Stimulated activated CD4-positive, alpha-beta T cell treated with anti-CD3 and anti-CD28 coated beads, Interleukin-4, amount 100 ng/mL, for 48 hours (primary cell): ENCODE measurements at regions not wholly inside any gene's neighbourhood (a gene's known extent, or its start where the extent isn't known, plus 50 kb on each side); places are given as distances from the start of the nearest gene placed in this dataset.
"Not testable (repeated sequence)": the region's sequence is repeated elsewhere in the genome, so short reads cannot be mapped to it uniquely, and the experiment has no call there.

Experiments
- DNase-seq, 2 donors: peaks; one replicate each; pipeline ENCODE4 v3.0.0-alpha.2; 2020; ENCODE audit warnings: low read depth in 2 of 2

DNA sequence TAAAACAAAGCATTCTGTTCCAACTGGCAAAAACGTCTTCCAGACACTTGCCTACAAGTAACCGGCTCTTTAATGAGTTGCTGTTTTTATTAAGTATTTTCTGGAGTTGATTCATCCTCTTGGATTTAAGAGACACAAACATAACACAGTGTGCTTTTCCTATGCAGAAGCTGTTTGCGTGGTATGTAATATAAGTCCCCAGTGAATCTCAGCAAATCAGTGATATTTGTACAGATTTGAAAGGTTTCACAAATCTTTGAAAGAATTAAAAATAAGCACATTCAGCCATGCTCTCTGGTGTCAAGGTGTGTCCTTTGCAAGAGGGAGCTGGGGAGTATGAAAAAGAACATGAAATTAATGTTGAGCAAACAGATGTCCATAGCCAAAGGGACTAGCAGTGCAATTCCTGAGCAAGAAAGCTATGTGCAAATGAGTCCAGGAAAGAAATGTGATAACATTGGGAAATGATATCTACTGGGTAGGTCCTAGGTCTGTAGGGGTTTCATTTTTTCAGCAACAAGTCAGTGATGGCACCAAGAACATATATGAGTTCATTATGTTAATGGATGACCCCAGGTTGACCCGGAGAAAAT, 170.1 kb upstream of the PHACTR1 start:
- no peak for DNase-seq

DNA sequence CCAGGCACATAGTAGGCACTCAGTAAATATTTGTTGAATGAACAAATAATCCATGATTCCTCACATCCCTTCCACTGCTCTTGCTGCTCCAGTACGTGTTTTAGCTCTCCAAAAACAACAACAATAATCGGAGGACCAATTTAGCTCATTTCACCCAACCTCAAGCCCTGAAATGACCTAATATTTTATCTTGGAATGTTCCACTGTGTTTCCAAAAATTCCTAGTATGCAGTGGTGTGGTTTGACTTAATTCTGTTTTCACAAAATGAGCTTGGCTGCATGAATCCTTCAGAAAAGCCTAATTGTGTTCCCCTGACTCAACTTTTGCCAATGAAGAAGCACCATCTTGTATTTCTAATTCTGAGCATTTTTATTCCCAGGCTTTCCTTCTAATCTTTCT, 168.0 kb upstream of the PHACTR1 start:
- no peak for DNase-seq

DNA sequence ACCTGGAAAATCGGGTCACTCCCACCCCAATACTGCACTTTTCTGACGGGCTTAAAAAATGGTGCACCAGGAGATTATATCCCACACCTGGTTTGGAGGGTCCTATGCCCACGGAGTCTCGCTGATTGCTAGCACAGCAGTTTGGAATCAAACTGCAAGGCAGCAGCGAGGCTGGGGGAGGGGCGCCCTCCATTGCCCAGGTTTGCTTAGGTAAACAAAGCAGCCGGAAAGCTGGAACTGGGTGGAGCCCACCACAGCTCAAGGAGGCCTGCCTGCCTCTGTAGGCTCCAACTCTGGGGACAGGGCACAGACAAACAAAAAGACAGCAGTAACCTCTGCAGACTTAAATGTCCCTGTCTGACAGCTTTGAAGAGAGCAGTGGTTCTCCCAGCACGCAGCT, 167.1 kb upstream of the PHACTR1 start:
- DNase-seq = not testable (repeated sequence)

DNA sequence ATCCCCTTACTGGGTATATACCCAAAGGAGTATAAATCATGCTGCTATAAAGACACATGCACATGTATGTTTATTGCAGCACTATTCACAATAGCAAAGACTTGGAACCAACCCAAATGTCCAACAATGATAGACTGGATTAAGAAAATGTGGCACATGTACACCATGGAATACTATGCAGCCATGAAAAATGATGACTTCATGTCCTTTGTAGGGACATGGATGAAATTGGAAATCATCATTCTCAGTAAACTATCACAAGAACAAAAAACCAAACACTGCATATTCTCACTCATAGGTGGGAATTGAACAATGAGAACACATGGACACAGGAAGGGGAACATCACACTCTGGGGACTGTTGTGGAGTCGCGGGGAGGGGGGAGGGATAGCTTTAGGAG, 161.7 kb upstream of the PHACTR1 start:
- DNase-seq = not testable (repeated sequence)

DNA sequence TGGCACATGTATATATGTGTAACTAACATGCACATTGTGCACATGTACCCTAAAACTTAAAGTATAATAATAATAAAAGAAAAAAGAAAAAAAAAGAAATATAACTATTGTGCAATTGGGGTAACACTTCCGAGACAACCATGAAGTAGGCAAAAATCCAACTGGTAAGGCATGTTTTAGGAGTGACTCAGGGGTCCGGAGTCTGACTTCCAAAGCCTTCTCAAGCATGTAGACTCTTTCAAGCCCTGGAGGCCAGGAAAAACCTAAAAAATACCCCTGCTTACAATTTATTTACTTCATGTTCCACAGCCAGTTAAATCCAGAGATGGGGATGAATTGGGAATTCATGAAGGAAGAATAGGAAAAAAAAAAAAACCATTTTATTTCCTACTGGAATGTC, 161.3 kb upstream of the PHACTR1 start:
- no peak for DNase-seq

DNA sequence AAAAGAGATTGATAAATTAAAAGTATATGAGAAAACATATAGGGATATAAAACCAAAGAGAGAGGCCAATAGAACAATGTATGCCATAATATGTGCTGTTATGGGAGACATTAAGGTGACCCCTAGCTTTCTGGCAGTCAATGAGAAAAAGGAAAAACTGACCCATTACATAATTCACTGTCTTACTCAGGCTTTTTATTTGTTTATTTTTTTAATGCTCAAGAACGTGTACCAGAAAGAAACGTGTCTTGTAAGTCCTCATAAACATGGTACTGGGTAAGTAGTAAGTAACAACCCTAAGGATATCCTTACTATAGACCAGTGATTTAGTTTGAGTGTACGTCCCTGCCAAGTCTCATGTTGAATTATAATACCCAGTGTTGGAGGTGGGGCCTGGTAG, 160.8 kb upstream of the PHACTR1 start:
- DNase-seq = no peak

DNA sequence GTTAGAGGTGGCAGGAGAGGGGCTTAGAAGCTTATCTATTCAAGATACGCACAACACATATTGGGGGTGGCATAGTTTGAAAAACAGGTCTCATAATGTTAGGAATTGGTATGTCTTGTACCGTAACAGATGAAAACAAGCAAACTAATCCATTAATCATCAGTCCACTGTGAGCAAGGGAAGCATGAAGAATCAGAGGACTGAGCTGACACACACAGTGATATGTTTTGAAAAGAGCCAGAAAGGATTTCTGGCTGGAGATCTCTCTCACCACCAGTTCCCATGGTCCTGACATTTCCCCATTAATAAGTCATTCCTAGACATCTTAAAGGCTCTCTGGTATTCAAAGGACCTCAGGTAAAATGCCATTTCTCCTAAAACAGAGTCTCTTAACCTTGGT, 158.8 kb upstream of the PHACTR1 start:
- DNase-seq = no peak

DNA sequence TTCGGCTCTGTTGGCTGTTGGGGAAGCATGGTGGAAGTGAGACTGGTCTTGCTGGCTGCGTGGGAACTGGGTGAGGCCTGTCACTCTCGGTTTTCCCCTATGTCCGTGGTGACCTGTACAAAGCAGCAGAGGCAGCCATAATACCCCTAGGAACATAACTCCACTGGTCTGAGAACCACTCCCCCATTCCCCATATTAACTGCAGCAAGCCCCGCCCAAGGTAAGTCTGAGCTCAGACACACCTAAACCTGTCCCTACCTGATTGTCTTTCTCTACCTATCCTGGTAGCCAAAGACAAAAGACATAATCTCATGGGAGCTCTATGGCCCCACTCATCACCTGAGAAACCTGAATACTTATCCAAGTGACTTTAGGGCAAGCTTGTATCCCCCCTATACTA, 156.3 kb upstream of the PHACTR1 start:
- DNase-seq = no peak

DNA sequence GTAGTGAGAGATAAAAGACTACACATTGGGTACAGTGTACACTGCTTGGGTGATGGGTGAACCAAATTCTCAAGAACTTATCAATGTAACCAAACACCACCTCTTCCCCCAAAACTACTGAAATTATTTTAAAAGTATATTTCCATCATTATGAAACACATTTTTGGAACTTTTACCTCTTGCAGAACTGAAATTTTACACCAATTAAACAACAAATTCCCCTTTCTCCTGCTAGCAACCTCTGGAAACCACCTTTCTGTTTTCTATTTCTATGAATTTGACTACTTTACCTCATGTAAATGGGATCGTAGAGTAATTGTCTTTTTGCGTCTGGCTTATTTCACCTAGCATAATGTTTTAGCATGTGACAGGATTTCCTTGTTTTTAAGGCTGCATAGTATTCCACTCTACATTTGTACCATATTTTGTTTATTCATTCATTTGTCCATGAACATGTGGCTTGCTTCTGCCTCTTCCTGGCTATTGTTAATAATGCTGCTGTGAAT, 149.9 kb upstream of the PHACTR1 start:
- no peak for DNase-seq

DNA sequence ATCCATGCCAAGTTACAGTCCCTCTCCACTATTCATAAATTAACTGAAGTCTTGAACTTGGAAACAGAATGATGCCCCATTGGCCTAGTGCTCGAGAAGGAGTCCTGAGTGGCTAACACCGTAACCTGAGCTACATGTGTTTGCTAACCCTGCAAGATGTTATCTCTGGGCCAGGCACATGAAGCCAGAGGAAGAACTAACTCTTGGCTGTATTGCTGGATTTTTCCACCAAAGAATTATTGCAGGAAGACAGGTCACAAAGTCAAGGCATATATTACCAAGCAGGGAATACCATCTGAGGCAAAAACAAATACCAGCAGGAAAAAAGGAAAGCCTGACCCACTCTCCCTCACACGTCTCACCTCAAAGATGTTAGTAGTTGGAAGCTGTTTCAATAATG, 148.9 kb upstream of the PHACTR1 start:
- no peak for DNase-seq

DNA sequence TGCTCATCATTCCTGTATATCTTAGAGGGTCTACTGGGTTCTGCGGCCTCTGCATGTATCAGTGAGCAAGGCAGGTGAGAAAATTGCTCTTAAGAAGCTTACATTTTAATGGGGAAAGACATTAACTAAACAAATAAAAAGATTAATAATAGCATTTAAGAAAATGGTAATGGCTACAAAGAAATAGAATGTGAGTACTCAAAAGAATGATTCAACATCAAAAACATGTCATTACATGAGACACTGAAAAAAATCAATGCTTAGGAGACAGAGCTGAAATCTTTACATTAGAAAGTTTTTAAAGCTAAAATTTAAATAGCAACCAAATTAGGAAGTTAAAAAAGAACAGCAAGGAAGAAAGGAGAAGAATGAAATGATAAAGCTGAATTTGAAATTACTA, 146.9 kb upstream of the PHACTR1 start:
- DNase-seq = no peak

DNA sequence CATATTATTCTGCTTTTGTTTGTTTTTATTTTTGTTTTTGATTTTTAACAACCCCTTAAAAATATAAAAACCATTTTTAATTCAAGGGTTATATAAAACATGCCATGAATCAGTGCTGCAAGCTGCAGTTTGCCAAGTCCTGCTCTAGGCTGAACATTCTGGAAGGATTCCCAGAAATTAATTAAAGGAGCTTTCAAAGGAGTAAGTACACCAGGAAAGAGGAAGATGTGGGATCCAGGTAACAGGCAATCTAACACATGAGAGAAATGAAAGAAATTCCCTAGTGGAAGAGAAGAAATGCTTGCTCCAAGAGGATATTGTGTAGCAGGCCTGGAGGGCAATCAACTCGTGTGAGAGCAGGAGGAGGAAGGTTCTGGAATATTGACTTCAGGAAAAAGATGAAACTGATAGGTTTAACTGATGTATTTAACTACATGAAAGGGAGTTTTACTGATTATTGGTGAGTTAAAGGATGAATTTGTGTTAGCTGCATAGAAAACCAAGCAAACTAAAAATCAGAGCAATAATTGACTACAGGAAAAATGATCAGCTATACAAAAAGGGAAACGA, 146.0 kb upstream of the PHACTR1 start:
- DNase-seq = no peak

DNA sequence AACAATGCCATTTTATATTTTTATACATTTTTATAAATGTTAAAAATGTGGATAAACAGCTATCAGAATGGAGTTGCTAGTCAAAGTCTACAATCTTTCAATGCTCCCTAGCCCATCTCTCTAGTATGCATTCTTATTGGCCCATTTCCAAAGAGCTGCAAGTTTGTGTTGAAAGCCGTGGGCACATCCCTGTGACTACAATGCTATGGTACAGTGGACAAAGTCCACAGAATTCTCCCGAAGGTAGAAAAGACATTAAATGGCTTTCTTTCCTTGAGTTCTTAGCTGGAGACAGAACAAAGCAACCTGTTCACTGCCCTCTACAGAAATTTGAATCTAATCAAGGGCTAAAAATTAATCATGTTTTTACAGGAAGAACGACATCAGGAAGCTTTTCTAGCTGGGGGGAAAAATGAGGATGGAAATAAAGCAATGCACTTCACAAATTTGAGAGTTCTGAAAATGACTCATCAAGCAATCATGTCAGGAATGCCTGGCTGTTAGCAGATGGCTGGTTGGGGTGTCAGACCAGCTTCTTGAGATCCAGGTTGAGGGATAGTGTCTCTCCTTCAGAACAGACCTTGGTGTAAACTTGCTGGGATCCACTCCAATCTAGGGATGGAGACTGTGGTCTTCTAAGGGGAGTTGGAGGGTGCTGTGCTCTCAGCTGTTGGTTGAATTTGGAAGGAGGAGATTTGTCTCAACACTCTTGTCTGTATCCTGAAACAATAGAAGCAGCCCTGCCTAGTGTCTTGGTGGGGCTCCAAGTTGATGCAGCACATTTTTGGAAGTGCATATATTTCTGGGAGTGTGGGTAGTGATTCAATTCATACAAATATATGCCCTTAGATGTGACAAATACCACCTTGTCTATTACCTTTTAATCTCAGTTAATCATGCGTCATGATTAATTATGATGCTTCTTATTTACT, 143.4 kb upstream of the PHACTR1 start:
- DNase-seq = no peak

DNA sequence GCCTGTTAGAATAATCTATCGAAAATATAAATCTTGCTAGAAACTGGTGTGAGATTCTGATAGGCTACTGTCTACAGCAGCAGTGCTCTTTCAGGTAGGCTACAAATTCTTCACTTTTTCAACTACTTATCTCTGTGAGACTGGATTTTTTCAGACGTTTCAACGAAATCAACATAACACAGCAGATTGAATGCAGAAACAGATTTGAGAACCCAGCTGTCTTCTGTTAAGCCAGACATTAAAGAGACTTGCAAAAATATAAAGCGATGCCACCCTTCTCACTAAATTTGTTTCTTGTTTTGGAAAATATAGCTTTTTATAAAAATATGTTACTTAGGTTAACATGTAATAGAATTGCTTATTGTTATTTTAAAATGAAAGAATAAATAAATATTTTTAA, 140.6 kb upstream of the PHACTR1 start:
- DNase-seq = no peak

DNA sequence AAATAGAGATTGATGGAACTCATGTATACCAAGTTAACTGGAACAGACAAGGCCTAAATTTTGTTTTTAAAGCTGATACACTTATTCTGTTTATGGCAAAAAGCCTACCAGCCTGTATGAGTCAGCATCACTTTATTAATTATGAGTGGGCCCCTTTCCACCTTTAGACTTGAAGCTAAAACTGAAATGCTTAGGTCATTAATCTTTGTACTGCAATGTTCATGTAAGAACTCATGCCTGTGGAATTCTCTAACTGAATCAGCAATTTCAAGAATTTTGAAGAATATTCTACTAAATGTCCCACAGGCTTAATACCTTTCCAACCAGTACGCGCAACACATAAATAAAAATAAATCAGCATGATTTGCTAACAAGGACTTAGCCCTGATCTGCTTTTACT, 140.2 kb upstream of the PHACTR1 start:
- no peak for DNase-seq

DNA sequence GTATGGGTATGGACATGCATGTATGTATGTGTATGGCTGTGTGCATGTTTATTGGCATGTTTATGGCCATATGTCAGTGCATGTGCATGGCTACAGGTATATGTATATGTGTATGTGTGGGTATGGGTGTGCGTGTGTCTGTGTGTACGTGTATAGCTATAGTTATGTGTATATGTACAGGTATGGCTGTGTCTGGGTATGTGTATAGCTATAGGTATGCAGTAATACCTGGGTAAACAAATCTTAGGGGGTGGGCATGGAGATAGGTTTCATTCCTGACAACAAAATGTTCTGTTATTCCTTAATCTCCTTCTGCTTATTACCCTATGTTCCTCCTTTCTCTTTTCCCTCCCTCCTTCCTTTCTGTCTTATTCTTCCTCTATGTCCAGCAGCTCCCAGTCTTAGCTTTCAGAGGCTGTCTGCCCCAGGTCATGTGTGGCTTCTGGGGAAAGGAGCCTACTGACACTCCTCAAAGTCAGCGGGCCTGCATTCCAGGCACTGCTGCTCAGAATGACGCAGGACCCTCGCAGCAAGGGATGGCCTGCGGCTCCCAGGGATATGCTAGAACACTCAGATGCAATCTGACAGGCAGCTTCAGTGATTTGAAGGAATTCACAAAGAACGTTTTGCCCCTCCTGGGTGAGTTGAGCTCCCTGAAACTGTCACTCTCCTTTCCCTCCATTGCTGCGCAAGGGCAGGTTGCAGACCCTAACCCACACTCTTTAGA, 139.3 kb upstream of the PHACTR1 start:
- no peak for DNase-seq

DNA sequence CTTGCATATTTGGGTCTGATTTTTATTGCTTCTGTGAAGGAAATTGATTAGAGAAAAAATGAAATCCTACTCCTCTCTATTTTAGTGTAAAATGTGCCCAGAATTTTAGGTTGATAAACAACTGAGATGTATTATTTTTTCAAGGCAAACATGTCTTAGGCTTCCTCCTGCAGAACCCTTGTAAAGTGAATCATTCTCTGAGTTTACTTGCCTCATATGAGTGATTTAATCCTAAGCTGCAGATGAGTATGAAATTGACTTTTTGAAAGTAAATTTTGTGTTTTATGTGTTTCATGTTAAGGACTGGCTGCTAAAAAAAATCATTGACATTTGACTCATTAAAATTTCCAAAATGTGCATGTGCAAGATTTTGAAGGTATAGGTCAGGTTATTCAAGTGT, 138.5 kb upstream of the PHACTR1 start:
- DNase-seq = no peak

DNA sequence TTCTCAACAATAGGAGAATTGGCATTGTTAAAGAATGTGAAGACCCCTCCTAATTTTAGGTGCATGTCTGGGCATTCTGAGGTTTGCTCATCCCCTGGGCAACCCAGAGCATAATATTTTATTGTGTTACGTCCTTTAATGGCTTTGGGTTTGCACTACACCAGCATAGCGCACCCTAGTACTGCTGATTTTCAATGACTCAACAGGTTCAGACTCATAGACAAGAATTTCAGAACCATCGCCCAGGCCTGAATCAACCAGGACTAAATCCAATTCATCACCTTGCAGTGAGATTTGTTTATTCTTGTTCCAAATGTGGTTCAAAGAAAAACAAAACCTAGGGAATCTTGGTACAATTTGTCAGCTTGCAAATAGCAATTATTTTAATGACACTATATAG, 137.8 kb upstream of the PHACTR1 start:
- no peak for DNase-seq

DNA sequence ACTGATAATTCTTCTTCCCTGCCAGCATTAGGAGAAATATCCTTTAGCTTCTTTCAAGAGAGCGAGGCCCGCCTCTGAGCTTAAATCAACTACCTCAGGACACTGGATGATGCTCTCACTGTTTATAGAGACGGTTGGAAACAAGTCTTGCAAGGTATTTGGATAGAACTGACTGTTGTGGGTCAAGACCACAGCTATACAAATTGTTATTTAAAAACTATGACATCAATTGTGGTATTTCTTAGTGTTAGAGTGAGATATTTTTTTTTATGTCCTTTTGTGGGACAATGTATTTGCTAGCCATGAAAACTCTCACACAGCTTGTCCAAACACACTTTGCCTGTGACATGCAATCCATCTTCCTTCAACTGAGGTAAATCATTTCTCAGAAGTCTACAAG, 136.3 kb upstream of the PHACTR1 start:
- DNase-seq = no peak

DNA sequence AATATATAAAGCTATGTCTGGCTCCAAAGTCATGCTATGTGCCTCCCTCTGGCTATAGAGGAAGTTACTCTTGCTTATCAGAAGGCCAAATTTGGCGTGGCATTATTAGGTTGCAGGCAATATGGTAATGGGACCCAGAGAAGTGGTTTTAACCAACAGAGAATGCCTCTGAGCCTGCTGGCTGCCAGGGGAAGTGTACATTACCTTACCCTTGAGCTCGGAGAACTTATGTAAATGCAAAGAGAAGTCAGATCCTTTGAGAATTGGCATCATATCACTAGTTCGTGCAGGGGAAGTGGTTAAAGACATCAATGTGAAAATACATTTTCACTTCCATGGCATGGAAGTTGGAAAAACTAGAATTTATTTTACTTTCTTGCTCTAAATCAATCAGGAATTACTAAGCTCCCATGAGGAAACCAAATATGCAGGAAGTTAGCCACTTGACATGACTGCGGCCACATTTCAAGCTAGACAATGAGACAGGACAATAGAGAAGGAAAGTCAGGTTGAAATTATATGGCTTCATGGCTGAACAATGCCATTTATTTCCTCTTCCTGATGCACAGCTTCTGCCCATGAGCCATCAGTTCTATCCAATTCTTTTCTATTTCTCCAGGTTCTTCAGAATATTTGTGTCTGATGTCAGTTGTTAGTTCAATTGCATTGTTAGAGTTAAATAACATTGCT, 134.0 kb upstream of the PHACTR1 start:
- DNase-seq = no peak

DNA sequence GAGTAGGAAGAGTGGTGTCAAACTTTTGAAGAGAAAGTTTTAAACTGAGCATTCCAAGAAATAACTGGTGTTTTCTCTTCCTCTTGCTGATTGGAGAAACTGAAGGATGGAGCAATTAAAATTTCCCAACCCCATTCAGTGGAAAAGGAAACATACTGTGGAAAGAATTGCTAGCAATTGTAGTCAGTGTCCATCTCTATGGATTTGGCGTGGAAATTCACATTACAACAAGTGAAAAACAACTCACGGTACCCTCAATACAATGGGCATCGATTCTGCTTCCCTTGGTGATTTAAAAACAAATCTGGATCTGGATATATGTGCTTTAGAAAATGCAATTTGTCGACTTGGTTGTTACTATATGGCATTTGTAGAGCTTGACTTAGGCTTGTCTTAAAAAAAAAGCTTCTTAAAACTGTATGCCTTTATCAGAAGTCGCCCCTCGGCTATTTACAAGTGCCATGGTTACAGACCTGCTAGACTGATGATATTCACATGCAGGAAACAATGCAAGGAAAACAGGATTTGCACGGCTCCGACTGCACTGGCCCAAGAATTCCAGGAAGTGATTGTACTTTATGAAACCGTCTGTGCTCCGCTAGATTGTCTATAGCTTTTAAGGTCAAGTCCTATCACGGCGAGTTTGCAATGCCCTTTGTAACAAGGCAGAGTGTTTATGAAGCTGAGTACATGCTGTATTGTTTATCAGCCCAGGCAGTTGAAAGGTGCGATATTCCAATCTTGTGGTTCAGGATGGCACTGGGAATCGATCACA, 131.7 kb upstream of the PHACTR1 start:
- DNase-seq = no peak
